ENCODE measurements at regions not wholly inside any gene's neighbourhood (a gene's known extent, or its start where the extent isn't known, plus 50 kb on each side); places are given as distances from the start of the nearest gene placed in this dataset.

- TF ChIP-seq POLR2AphosphoS5 (IDR thresholded peaks at IDR 0.05) (no peak), CTCF (IDR thresholded peaks at IDR 0.05) (no peak), POLR2A (IDR thresholded peaks at IDR 0.05) (no peak)
These were observed 110.7 kb downstream of the PMAIP1 start for GRCh38 chr18:60010513-60010912.

All from breast epithelium (tissue), 3 donors.